NCI-H226 (cell line): ENCODE measurements at regions not wholly inside any gene's neighbourhood (a gene's known extent, or its start where the extent isn't known, plus 50 kb on each side); places are given as distances from the start of the nearest gene placed in this dataset.
"Not testable (repeated sequence)": the region's sequence is repeated elsewhere in the genome, so short reads cannot be mapped to it uniquely, and the experiment has no call there.

Experiments used
- DNase-seq: peaks from one replicate; pipeline ENCODE4 v3.0.0-alpha.2; 2015

GRCh38 chr11:33553486-33553885 lies 147.1 kb downstream of the C11orf91 start:
- peak; percentile 49 for DNase-seq

GRCh38 chr11:33552756-33553155 lies 147.9 kb downstream of the C11orf91 start:
- DNase-seq: peak; percentile 57

GRCh38 chr11:33551051-33551450 lies 149.6 kb downstream of the C11orf91 start:
- no peak for DNase-seq

- DNase-seq: no peak
Measured at GRCh38 chr11:33549483-33549882, 151.1 kb downstream of the C11orf91 start.

GRCh38 chr11:33545931-33546330 lies 154.7 kb downstream of the C11orf91 start:
- DNase-seq: peak; percentile 27

GRCh38 chr11:33544593-33545373 lies 155.8 kb downstream of the C11orf91 start:
- no peak for DNase-seq

GRCh38 chr11:33543823-33544222 lies 156.8 kb downstream of the C11orf91 start:
- DNase-seq: no peak

GRCh38 chr11:33542921-33543320 lies 157.7 kb downstream of the C11orf91 start:
- DNase-seq: peak; percentile 29

GRCh38 chr11:33540946-33541915 lies 159.4 kb downstream of the C11orf91 start:
- no peak for DNase-seq

- DNase-seq: no peak
Measured at GRCh38 chr11:33540427-33540826, 160.2 kb downstream of the C11orf91 start.

GRCh38 chr11:33539751-33540150 lies 160.9 kb downstream of the C11orf91 start:
- no peak for DNase-seq

- DNase-seq: no peak
Measured at GRCh38 chr11:33538726-33539125, 161.9 kb downstream of the C11orf91 start.

GRCh38 chr11:33536178-33536577 lies 164.4 kb downstream of the C11orf91 start:
- no peak for DNase-seq

GRCh38 chr11:33534575-33534974 lies 166.1 kb downstream of the C11orf91 start:
- DNase-seq: peak; percentile 42

GRCh38 chr11:33533386-33534052 lies 167.1 kb downstream of the C11orf91 start:
- peak; percentile 73 for DNase-seq

GRCh38 chr11:33532720-33533385 lies 167.8 kb downstream of the C11orf91 start:
- no peak for DNase-seq

- no peak for DNase-seq
Measured at GRCh38 chr11:33532257-33532656, 168.4 kb downstream of the C11orf91 start.

- DNase-seq: peak; percentile 41
Measured at GRCh38 chr11:33531743-33532181, 168.9 kb downstream of the C11orf91 start.

- peak; percentile 57 for DNase-seq
Measured at GRCh38 chr11:33530815-33531214, 169.8 kb downstream of the C11orf91 start.

- DNase-seq: no peak
Measured at GRCh38 chr11:33529461-33529860, 171.2 kb downstream of the C11orf91 start.

- not testable (repeated sequence) for DNase-seq
Measured at GRCh38 chr11:33527738-33528137, 172.9 kb downstream of the C11orf91 start.

- DNase-seq: no peak
Measured at GRCh38 chr11:33525789-33526188, 174.8 kb downstream of the C11orf91 start.
